ENCODE measurements at regions not wholly inside any gene's neighbourhood (a gene's known extent, or its start where the extent isn't known, plus 50 kb on each side); places are given as distances from the start of the nearest gene placed in this dataset.

DNA sequence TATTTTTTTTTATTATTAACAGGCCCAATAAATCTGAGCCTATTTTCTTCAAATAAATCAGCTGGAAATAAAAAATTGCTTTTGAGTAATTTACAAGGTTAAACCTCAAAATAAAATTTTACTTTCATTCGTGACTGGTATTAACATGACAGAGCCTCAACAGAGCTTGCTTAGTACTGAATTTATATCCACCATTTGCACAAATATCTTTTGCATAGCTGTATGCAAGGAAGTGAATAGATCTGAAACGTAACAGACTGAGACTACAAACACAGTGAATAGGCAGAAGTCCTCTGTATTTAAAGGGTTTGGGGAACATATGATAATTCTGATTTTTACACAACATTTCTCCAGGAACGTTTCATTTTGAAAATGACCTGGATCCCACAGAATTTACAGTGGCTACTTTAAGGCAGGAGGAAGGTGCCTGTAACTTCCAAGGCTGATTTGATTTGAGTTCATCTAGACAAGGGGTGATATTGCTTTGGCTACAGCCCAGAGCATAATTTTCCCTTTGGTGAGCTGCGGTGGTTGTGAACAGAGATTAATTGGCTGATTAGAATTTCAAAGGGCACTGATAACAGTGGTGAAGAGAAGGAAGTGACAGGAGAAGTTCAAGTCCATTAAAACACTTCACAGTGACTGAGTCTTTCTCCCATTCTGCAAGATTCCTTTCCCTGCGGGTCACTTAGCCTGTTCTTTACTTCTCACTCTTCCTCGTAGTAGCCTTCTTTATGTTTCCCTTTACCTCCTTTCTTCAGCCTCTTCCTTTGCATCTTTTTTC is 121.2 kb upstream of the SASH1 start:
- Histone ChIP-seq H3K27me3 (ENCODE audit: control insufficient read depth, insufficient read depth, low read length) (no peaks in the 10 kb centered on the region), H3K36me3 (ENCODE audit: control insufficient read depth in 2 of 3, insufficient read depth in 3 of 3, low read length in 3 of 3) (no peaks in the 10 kb centered on the region), H3K9me3 (ENCODE audit: control insufficient read depth in 2 of 3, insufficient read depth in 1 of 3, low read length in 3 of 3) (no peaks in the 10 kb centered on the region), H3K4me3 (ENCODE audit: low read length in 3 of 3) (no peak overlapping the region), H3K27ac (ENCODE audit: low read depth in 2 of 2, low read length in 2 of 2) (no peak overlapping the region), H3K4me1 (ENCODE audit: control insufficient read depth in 2 of 3, insufficient read depth in 2 of 3, low read depth in 1 of 3, low read length in 3 of 3) (peaks cover 0 to 2% (median 0%) of the 10 kb centered on the region in 3 donors), H3K9ac (ENCODE audit: low read length in 3 of 3) (no peak overlapping the region)
- FAIRE-seq (no peak), DNase-seq (no peak)
- intact Hi-C loops (cut with DNase I): no loop called here
- TF ChIP-seq, protein P1, sequence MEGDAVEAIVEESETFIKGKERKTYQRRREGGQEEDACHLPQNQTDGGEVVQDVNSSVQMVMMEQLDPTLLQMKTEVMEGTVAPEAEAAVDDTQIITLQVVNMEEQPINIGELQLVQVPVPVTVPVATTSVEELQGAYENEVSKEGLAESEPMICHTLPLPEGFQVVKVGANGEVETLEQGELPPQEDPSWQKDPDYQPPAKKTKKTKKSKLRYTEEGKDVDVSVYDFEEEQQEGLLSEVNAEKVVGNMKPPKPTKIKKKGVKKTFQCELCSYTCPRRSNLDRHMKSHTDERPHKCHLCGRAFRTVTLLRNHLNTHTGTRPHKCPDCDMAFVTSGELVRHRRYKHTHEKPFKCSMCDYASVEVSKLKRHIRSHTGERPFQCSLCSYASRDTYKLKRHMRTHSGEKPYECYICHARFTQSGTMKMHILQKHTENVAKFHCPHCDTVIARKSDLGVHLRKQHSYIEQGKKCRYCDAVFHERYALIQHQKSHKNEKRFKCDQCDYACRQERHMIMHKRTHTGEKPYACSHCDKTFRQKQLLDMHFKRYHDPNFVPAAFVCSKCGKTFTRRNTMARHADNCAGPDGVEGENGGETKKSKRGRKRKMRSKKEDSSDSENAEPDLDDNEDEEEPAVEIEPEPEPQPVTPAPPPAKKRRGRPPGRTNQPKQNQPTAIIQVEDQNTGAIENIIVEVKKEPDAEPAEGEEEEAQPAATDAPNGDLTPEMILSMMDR (IDR thresholded peaks at IDR 0.05; ENCODE audit: borderline replicate concordance, extremely low read depth, insufficient read depth): no peak

DNA sequence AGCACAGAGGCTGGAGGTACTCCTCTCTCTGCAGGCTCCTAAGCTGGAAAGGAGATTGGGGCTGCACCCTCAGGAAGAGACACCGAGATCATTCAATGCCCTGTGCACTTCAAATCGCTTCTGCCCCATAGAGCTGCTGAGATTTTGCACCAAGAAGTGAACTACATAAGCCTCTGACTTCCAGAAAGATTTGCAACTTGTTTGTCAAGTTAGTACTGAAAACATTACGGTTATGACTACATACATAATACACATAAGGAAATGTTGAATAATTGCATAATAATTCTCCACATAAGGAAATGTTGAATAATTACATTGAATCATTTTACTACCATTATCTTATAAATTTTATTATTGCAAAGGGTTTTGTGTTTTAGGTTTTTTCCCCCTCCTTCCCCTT is 120.3 kb upstream of the SASH1 start:
- Histone ChIP-seq H3K9ac (ENCODE audit: low read length in 3 of 3) (no peak overlapping the region), H3K4me1 (ENCODE audit: control insufficient read depth in 2 of 3, insufficient read depth in 2 of 3, low read depth in 1 of 3, low read length in 3 of 3) (peaks cover 0 to 2% (median 0%) of the 10 kb centered on the region in 3 donors), H3K27me3 (ENCODE audit: control insufficient read depth, insufficient read depth, low read length) (no peaks in the 10 kb centered on the region), H3K9me3 (ENCODE audit: control insufficient read depth in 2 of 3, insufficient read depth in 1 of 3, low read length in 3 of 3) (no peaks in the 10 kb centered on the region), H3K27ac (ENCODE audit: low read depth in 2 of 2, low read length in 2 of 2) (no peak overlapping the region), H3K4me3 (ENCODE audit: low read length in 3 of 3) (no peak overlapping the region), H3K36me3 (ENCODE audit: control insufficient read depth in 2 of 3, insufficient read depth in 3 of 3, low read length in 3 of 3) (no peaks in the 10 kb centered on the region)
- intact Hi-C loops (cut with DNase I): no loop called here
- no peak for FAIRE-seq
- no peak for DNase-seq
- TF ChIP-seq, protein P1 (IDR thresholded peaks at IDR 0.05; ENCODE audit: borderline replicate concordance, extremely low read depth, insufficient read depth): no peak

DNA sequence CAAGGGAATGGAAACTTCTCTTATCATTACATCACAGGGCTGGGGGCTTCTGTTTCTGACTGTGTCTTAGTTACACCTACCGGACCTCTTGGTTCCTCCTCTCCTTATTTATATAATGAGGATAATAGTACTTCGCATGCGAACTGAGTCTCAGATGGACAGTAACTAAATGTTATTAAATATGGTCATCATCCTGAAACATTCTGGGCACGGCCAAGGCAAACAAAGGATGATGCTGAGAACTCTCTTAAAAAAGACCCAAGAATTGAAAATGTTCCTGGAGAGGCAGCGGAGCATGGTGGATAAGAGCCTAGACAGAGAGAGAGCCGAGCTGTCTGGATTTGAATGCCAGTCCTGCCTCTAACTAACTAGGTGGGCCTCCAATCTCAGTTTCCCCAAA is 119.8 kb upstream of the SASH1 start:
- Histone ChIP-seq H3K27ac (ENCODE audit: low read depth in 2 of 2, low read length in 2 of 2) (no peak overlapping the region), H3K27me3 (ENCODE audit: control insufficient read depth, insufficient read depth, low read length) (no peaks in the 10 kb centered on the region), H3K36me3 (ENCODE audit: control insufficient read depth in 2 of 3, insufficient read depth in 3 of 3, low read length in 3 of 3) (no peaks in the 10 kb centered on the region), H3K9ac (ENCODE audit: low read length in 3 of 3) (no peak overlapping the region), H3K4me1 (ENCODE audit: control insufficient read depth in 2 of 3, insufficient read depth in 2 of 3, low read depth in 1 of 3, low read length in 3 of 3) (peaks cover 0 to 2% (median 0%) of the 10 kb centered on the region in 3 donors), H3K9me3 (ENCODE audit: control insufficient read depth in 2 of 3, insufficient read depth in 1 of 3, low read length in 3 of 3) (no peaks in the 10 kb centered on the region), H3K4me3 (ENCODE audit: low read length in 3 of 3) (no peak overlapping the region)
- FAIRE-seq (no peak), DNase-seq (no peak)
- intact Hi-C loops (cut with DNase I): no loop called here
- TF ChIP-seq, protein P1 (IDR thresholded peaks at IDR 0.05; ENCODE audit: borderline replicate concordance, extremely low read depth, insufficient read depth): no peak

Measured in kidney (tissue), 13 donors.